ENCODE measurements at regions not wholly inside any gene's neighbourhood (a gene's known extent, or its start where the extent isn't known, plus 50 kb on each side); places are given as distances from the start of the nearest gene placed in this dataset.

- intact Hi-C loops (cut with micrococcal nuclease): no loop called here
Observed at GRCh38 chr6:40755046-40755681, 168.0 kb upstream of the LRFN2 start.

GRCh38 chr6:40754461-40755045, 167.4 kb upstream of the LRFN2 start:
- intact Hi-C loops (cut with micrococcal nuclease): no loop called here

- intact Hi-C loops (cut with micrococcal nuclease): no loop called here
Observed at GRCh38 chr6:40753675-40754448, 166.7 kb upstream of the LRFN2 start.

GRCh38 chr6:40753048-40753447, 165.9 kb upstream of the LRFN2 start:
- intact Hi-C loops (cut with micrococcal nuclease): no loop called here

GRCh38 chr6:40744835-40745234, 157.7 kb upstream of the LRFN2 start:
- intact Hi-C loops (cut with micrococcal nuclease): no loop called here

GRCh38 chr6:40743690-40744446, 156.7 kb upstream of the LRFN2 start:
- intact Hi-C loops (cut with micrococcal nuclease): no loop called here

- intact Hi-C loops (cut with micrococcal nuclease): no loop called here
Observed at GRCh38 chr6:40743226-40743625, 156.1 kb upstream of the LRFN2 start.

GRCh38 chr6:40740518-40740917, 153.4 kb upstream of the LRFN2 start:
- intact Hi-C loops (cut with micrococcal nuclease): no loop called here

- intact Hi-C loops (cut with micrococcal nuclease): no loop called here
Observed at GRCh38 chr6:40738551-40739193, 151.5 kb upstream of the LRFN2 start.

- intact Hi-C loops (cut with micrococcal nuclease): no loop called here
Observed at GRCh38 chr6:40735521-40735920, 148.4 kb upstream of the LRFN2 start.

GRCh38 chr6:40735121-40735520, 148.0 kb upstream of the LRFN2 start:
- intact Hi-C loops (cut with micrococcal nuclease): no loop called here

GRCh38 chr6:40734607-40735006, 147.4 kb upstream of the LRFN2 start:
- intact Hi-C loops (cut with micrococcal nuclease): no loop called here

GRCh38 chr6:40733770-40734396, 146.7 kb upstream of the LRFN2 start:
- intact Hi-C loops (cut with micrococcal nuclease): no loop called here

GRCh38 chr6:40733290-40733689, 146.1 kb upstream of the LRFN2 start:
- intact Hi-C loops (cut with micrococcal nuclease): no loop called here

- intact Hi-C loops (cut with micrococcal nuclease): no loop called here
Observed at GRCh38 chr6:40732878-40733277, 145.7 kb upstream of the LRFN2 start.

- intact Hi-C loops (cut with micrococcal nuclease): no loop called here
Observed at GRCh38 chr6:40728643-40729042, 141.5 kb upstream of the LRFN2 start.

- intact Hi-C loops (cut with micrococcal nuclease): no loop called here
Observed at GRCh38 chr6:40727271-40727670, 140.1 kb upstream of the LRFN2 start.

GRCh38 chr6:40726853-40727252, 139.7 kb upstream of the LRFN2 start:
- intact Hi-C loops (cut with micrococcal nuclease): no loop called here

GRCh38 chr6:40725390-40725789, 138.2 kb upstream of the LRFN2 start:
- intact Hi-C loops (cut with micrococcal nuclease): no loop called here

- intact Hi-C loops (cut with micrococcal nuclease): no loop called here
Observed at GRCh38 chr6:40724886-40725285, 137.7 kb upstream of the LRFN2 start.

GRCh38 chr6:40723967-40724366, 136.8 kb upstream of the LRFN2 start:
- intact Hi-C loops (cut with micrococcal nuclease): no loop called here
